SK-N-MC (cell line): ENCODE measurements at regions not wholly inside any gene's neighbourhood (a gene's known extent, or its start where the extent isn't known, plus 50 kb on each side); places are given as distances from the start of the nearest gene placed in this dataset.
"Not testable (repeated sequence)": the region's sequence is repeated elsewhere in the genome, so short reads cannot be mapped to it uniquely, and the experiment has no call there.

Experiments
- DNase-seq: peaks from one replicate; pipeline ENCODE4 v3.0.0-alpha.2; 2011; ENCODE audit warnings: low read depth, low spot score
- H3K27ac ChIP-seq: fragments of 200-600 bp; sonication (generic); 2 replicates; pipeline ENCODE4 v1.5.1; 2016; ENCODE audit warnings: mixed run types
- H3K36me3 ChIP-seq: fragments of 200-600 bp; sonication (generic); 2 replicates; pipeline ENCODE4 v1.6.1; 2017; ENCODE audit warnings: antibody characterized with exemption, low read length, mixed read lengths; ENCODE audit not compliant: insufficient read depth
- H3K4me3 ChIP-seq: fragments of 200-600 bp; sonication (generic); 2 replicates; pipeline ENCODE4 v1.5.1; 2016
- H3K9ac ChIP-seq: fragments of 200-600 bp; sonication (generic); 2 replicates; pipeline ENCODE4 v1.8.0; 2017; ENCODE audit warnings: mixed run types, mixed read lengths; ENCODE audit not compliant: insufficient read length
- H3K9me3 ChIP-seq: fragments of 200-600 bp; sonication (generic); 2 replicates; pipeline ENCODE4 v1.6.1; 2017; ENCODE audit warnings: low read depth, mild to moderate bottlenecking, antibody characterized with exemption, low read length, moderate library complexity, mixed read lengths
- EZH2 ChIP-seq: fragments of 200-600 bp; sonication (generic); IDR thresholded peaks from one replicate; pipeline ENCODE4 v1.6.1; 2017; ENCODE audit warnings: antibody characterized with exemption
- FOXP2 ChIP-seq: optimal IDR thresholded peaks from 2 replicates; pipeline ENCODE3; 2011; ENCODE audit warnings: mild to moderate bottlenecking, moderate library complexity; ENCODE audit not compliant: insufficient read depth; ENCODE audit errors: extremely low read length, control extremely low read depth
- POLR2AphosphoS5 ChIP-seq: IDR thresholded peaks from 2 replicates; pipeline ENCODE4 v1.6.1; 2012; ENCODE audit warnings: mild to moderate bottlenecking, low read depth, low read length, borderline replicate concordance

- Histone ChIP-seq H3K4me3 (no peak overlapping the region), H3K9me3 (no peaks in the 10 kb centered on the region), H3K9ac (no peak overlapping the region), H3K36me3 (no peaks in the 10 kb centered on the region), H3K27ac (no peak overlapping the region)
- TF ChIP-seq FOXP2 (no peak), POLR2AphosphoS5 (no peak), EZH2 (no peak)
- no peak for DNase-seq
Observed at GRCh38 chr4:183374950-183375555, 52.8 kb upstream of the CLDN24 start.

GRCh38 chr4:183376381-183376780 lies 54.2 kb upstream of the CLDN24 start:
- no peak overlapping the region for H3K9ac ChIP-seq
- no peak overlapping the region for H3K27ac ChIP-seq
- no peak overlapping the region for H3K4me3 ChIP-seq
- no peaks in the 10 kb centered on the region for H3K36me3 ChIP-seq
- no peak for DNase-seq
- no peak for TF ChIP-seq FOXP2
- no peak for TF ChIP-seq EZH2
- no peak for TF ChIP-seq POLR2AphosphoS5
- H3K9me3 ChIP-seq, result no peaks in the 10 kb centered on the region

GRCh38 chr4:183377491-183377890 lies 55.3 kb upstream of the CLDN24 start:
- Histone ChIP-seq H3K36me3 (no peaks in the 10 kb centered on the region), H3K9me3 (no peaks in the 10 kb centered on the region), H3K27ac (no peak overlapping the region), H3K4me3 (no peak overlapping the region), H3K9ac (no peak overlapping the region)
- TF ChIP-seq POLR2AphosphoS5 (no peak), FOXP2 (no peak), EZH2 (no peak)
- DNase-seq, result no peak

- not testable (repeated sequence) for H3K36me3 ChIP-seq, H3K9me3 ChIP-seq, DNase-seq, H3K4me3 ChIP-seq, H3K27ac ChIP-seq, H3K9ac ChIP-seq
Observed at GRCh38 chr4:183378347-183378746, 56.1 kb upstream of the CLDN24 start.

- no peak for DNase-seq
- no peak overlapping the region for H3K27ac ChIP-seq
- H3K9me3 ChIP-seq, result no peaks in the 10 kb centered on the region
- TF ChIP-seq FOXP2 (no peak), POLR2AphosphoS5 (no peak), EZH2 (no peak)
- no peaks in the 10 kb centered on the region for H3K36me3 ChIP-seq
- H3K4me3 ChIP-seq, result no peak overlapping the region
- H3K9ac ChIP-seq, result no peak overlapping the region
Observed at GRCh38 chr4:183380901-183381300, 58.7 kb upstream of the CLDN24 start.

- H3K36me3 ChIP-seq, result no peaks in the 10 kb centered on the region
- DNase-seq, result no peak
- no peak overlapping the region for H3K4me3 ChIP-seq
- TF ChIP-seq POLR2AphosphoS5 (no peak), FOXP2 (no peak), EZH2 (no peak)
- H3K27ac ChIP-seq, result no peak overlapping the region
- no peak overlapping the region for H3K9ac ChIP-seq
- H3K9me3 ChIP-seq, result no peaks in the 10 kb centered on the region
Observed at GRCh38 chr4:183383606-183384005, 60.8 kb upstream of the CDKN2AIP start.

- Histone ChIP-seq H3K4me3 (no peak overlapping the region), H3K27ac (no peak overlapping the region), H3K36me3 (no peaks in the 10 kb centered on the region), H3K9ac (no peak overlapping the region), H3K9me3 (no peaks in the 10 kb centered on the region)
- DNase-seq, result no peak
- TF ChIP-seq FOXP2, result no peak
- no peak for TF ChIP-seq EZH2
- no peak for TF ChIP-seq POLR2AphosphoS5
Observed at GRCh38 chr4:183384516-183384915, 59.9 kb upstream of the CDKN2AIP start.

GRCh38 chr4:183384983-183385382 lies 59.5 kb upstream of the CDKN2AIP start:
- no peaks in the 10 kb centered on the region for H3K36me3 ChIP-seq
- no peak overlapping the region for H3K27ac ChIP-seq
- no peak overlapping the region for H3K4me3 ChIP-seq
- no peak overlapping the region for H3K9ac ChIP-seq
- no peaks in the 10 kb centered on the region for H3K9me3 ChIP-seq
- TF ChIP-seq FOXP2, result no peak
- no peak for TF ChIP-seq EZH2
- TF ChIP-seq POLR2AphosphoS5, result no peak
- no peak for DNase-seq

- DNase-seq, result no peak
- Histone ChIP-seq H3K27ac (no peak overlapping the region), H3K9me3 (no peaks in the 10 kb centered on the region), H3K36me3 (no peaks in the 10 kb centered on the region), H3K9ac (no peak overlapping the region), H3K4me3 (no peak overlapping the region)
- no peak for TF ChIP-seq POLR2AphosphoS5
- no peak for TF ChIP-seq EZH2
- TF ChIP-seq FOXP2, result no peak
Observed at GRCh38 chr4:183388021-183388420, 56.4 kb upstream of the CDKN2AIP start.
